ENCODE measurements at regions not wholly inside any gene's neighbourhood (a gene's known extent, or its start where the extent isn't known, plus 50 kb on each side); places are given as distances from the start of the nearest gene placed in this dataset.

- TF ChIP-seq CTCF (conservative IDR thresholded peaks at IDR 0.05; ENCODE audit: low read depth in 2 of 2) (no peak), CREB1 (CRISPR knock-in tag; IDR thresholded peaks at IDR 0.05; ENCODE audit: low read depth) (no peak), JUNB (IDR thresholded peaks at IDR 0.05; ENCODE audit: unreplicated experiment) (no peak), POLR2AphosphoS5 (IDR thresholded peaks at IDR 0.05; ENCODE audit: low read depth) (no peak), EZH2 (IDR thresholded peaks at IDR 0.05; ENCODE audit: low read depth, unreplicated experiment) (no peak)
Observed at GRCh38 chr17:34756637-34757021, 177.2 kb downstream of the TMEM132E start.
